Neural cell (in vitro differentiated cells): ENCODE measurements at regions not wholly inside any gene's neighbourhood (a gene's known extent, or its start where the extent isn't known, plus 50 kb on each side); places are given as distances from the start of the nearest gene placed in this dataset.

ENCODE experiments used
- H2AFZ ChIP-seq: fragments of 200-600, 300-800 bp; sonication (generic), shearing (Covaris generic); 2 replicates; pipeline ENCODE4 v1.6.0; 2014; ENCODE audit warnings: low read depth, mild to moderate bottlenecking, antibody characterized with exemption, low read length, moderate library complexity
- H3F3A ChIP-seq: fragments of 200-600 bp; shearing (Covaris generic); 2 replicates; pipeline ENCODE4 v1.6.1; 2016; ENCODE audit warnings: mild to moderate bottlenecking, moderate library complexity, mixed read lengths, antibody characterized with exemption, low read length; ENCODE audit not compliant: insufficient read depth, poor library complexity, severe bottlenecking
- H3K27ac ChIP-seq: fragments of 200-600, 300-800 bp; sonication (generic), shearing (Covaris generic); 2 replicates; pipeline ENCODE4 v1.5.1; 2014; ENCODE audit warnings: mild to moderate bottlenecking, low read length, moderate library complexity
- H3K27me3 ChIP-seq: fragments of 300-800, 200-600 bp; sonication (generic), shearing (Covaris generic); 2 replicates; pipeline ENCODE4 v1.6.0; 2014; ENCODE audit warnings: mild to moderate bottlenecking, low read depth, low read length, moderate library complexity; ENCODE audit not compliant: insufficient read depth
- H3K36me3 ChIP-seq: fragments of 300-800, 200-600 bp; sonication (generic), shearing (Covaris generic); 2 replicates; pipeline ENCODE4 v1.5.1; 2014; ENCODE audit warnings: mild to moderate bottlenecking, antibody characterized with exemption, low read length, moderate library complexity; ENCODE audit not compliant: insufficient read depth
- H3K4me2 ChIP-seq: fragments of 300-800, 200-600 bp; sonication (generic), shearing (Covaris generic); 2 replicates; pipeline ENCODE4 v1.6.0; 2014; ENCODE audit warnings: mild to moderate bottlenecking, low read length
- H3K4me3 ChIP-seq: fragments of 300-800, 200-600 bp; sonication (generic), shearing (Covaris generic); 2 replicates; pipeline ENCODE4 v1.5.1; 2014; ENCODE audit warnings: mild to moderate bottlenecking, low read length, moderate library complexity
- H3K79me2 ChIP-seq: fragments of 200-600 bp; shearing (Covaris generic); replicated peaks from 2 replicates; pipeline ENCODE4 v1.6.0; 2014; ENCODE audit warnings: mild to moderate bottlenecking, low read length, moderate library complexity; ENCODE audit not compliant: insufficient read depth
- H3K9ac ChIP-seq: fragments of 300-800, 200-600 bp; sonication (generic), shearing (Covaris generic); 2 replicates; pipeline ENCODE4 v1.6.1; 2016; ENCODE audit warnings: mild to moderate bottlenecking, low read length, mixed read lengths
- H3K9me2 ChIP-seq: fragments of 200-600 bp; shearing (Covaris generic); 2 replicates; pipeline ENCODE4 v1.6.1; 2016; ENCODE audit warnings: mild to moderate bottlenecking, low read length, mixed read lengths; ENCODE audit not compliant: insufficient read depth
- H3K9me3 ChIP-seq: fragments of 200-600, 300-800 bp; sonication (generic), shearing (Covaris generic); 2 replicates; pipeline ENCODE4 v1.6.1; 2016; ENCODE audit warnings: mild to moderate bottlenecking, mixed run types, low read length, moderate library complexity, mixed read lengths
- H4K20me1 ChIP-seq: fragments of 200-600 bp; shearing (Covaris generic); 2 replicates; pipeline ENCODE4 v1.6.1; 2016; ENCODE audit warnings: mild to moderate bottlenecking, mixed run types; ENCODE audit not compliant: insufficient read depth
- EP300 ChIP-seq: fragments of 450-650 bp; conservative IDR thresholded peaks from 2 replicates; pipeline ENCODE4 v1.6.1; 2014; ENCODE audit warnings: antibody characterized with exemption, mild to moderate bottlenecking, moderate library complexity; ENCODE audit not compliant: poor library complexity, severe bottlenecking
- EZH2 ChIP-seq: fragments of 200-600, 300-800 bp; shearing (Covaris generic), sonication (generic); IDR thresholded peaks from 2 replicates; pipeline ENCODE4 v1.6.1; 2014; ENCODE audit warnings: antibody characterized with exemption, low read length, borderline replicate concordance, mild to moderate bottlenecking; ENCODE audit not compliant: insufficient read depth, poor library complexity, severe bottlenecking
- MXI1 ChIP-seq: fragments of 450-650 bp; conservative IDR thresholded peaks from 2 replicates; pipeline ENCODE4 v1.6.1; 2014; ENCODE audit warnings: antibody characterized with exemption, mild to moderate bottlenecking; ENCODE audit not compliant: poor library complexity, severe bottlenecking
- POLR2AphosphoS5 ChIP-seq: IDR thresholded peaks from 2 replicates; pipeline ENCODE4 v1.6.1; 2012
- RAD21 ChIP-seq: fragments of 450-650 bp; conservative IDR thresholded peaks from 2 replicates; pipeline ENCODE4 v1.6.1; 2014; ENCODE audit warnings: antibody characterized with exemption, mild to moderate bottlenecking, moderate library complexity
- REST ChIP-seq: IDR thresholded peaks from 2 replicates; pipeline ENCODE4 v1.6.1; 2012; ENCODE audit warnings: borderline replicate concordance
- SMC3 ChIP-seq: fragments of 450-650 bp; conservative IDR thresholded peaks from 2 replicates; pipeline ENCODE4 v1.6.1; 2014; ENCODE audit warnings: antibody characterized with exemption, mild to moderate bottlenecking, moderate library complexity; ENCODE audit not compliant: poor library complexity
- TAF1 ChIP-seq: IDR thresholded peaks from 2 replicates; pipeline ENCODE4 v1.6.1; 2012; ENCODE audit warnings: low read depth
- TF ChIP-seq, protein P1 (sequence below): fragments of 450-650 bp; IDR thresholded peaks from 2 replicates; pipeline ENCODE4 v1.5.1; 2014; ENCODE audit warnings: antibody characterized with exemption, mild to moderate bottlenecking, moderate library complexity; ENCODE audit not compliant: poor library complexity, severe bottlenecking

GRCh38 chr5:27130587-27130986, 92.2 kb upstream of the CDH9 start:
- Histone ChIP-seq H3K36me3 (no peaks in the 10 kb centered on the region), H3K9me3 (no peaks in the 10 kb centered on the region), H3K4me3 (no peak overlapping the region), H3K9ac (no peak overlapping the region), H3K79me2 (no peaks in the 10 kb centered on the region), H4K20me1 (no peaks in the 10 kb centered on the region), H3K4me2 (no peak overlapping the region), H3K9me2 (no peaks in the 10 kb centered on the region), H3K27ac (no peak overlapping the region), H3F3A (no peaks in the 10 kb centered on the region), H3K27me3 (no peaks in the 10 kb centered on the region), H2AFZ (no peak overlapping the region)
- TF ChIP-seq, protein P1, sequence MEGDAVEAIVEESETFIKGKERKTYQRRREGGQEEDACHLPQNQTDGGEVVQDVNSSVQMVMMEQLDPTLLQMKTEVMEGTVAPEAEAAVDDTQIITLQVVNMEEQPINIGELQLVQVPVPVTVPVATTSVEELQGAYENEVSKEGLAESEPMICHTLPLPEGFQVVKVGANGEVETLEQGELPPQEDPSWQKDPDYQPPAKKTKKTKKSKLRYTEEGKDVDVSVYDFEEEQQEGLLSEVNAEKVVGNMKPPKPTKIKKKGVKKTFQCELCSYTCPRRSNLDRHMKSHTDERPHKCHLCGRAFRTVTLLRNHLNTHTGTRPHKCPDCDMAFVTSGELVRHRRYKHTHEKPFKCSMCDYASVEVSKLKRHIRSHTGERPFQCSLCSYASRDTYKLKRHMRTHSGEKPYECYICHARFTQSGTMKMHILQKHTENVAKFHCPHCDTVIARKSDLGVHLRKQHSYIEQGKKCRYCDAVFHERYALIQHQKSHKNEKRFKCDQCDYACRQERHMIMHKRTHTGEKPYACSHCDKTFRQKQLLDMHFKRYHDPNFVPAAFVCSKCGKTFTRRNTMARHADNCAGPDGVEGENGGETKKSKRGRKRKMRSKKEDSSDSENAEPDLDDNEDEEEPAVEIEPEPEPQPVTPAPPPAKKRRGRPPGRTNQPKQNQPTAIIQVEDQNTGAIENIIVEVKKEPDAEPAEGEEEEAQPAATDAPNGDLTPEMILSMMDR, result no peak
- peak; percentile 36 for TF ChIP-seq EP300
- no peak for TF ChIP-seq REST
- TF ChIP-seq SMC3, result no peak
- peak; percentile 28 for TF ChIP-seq POLR2AphosphoS5

DNA sequence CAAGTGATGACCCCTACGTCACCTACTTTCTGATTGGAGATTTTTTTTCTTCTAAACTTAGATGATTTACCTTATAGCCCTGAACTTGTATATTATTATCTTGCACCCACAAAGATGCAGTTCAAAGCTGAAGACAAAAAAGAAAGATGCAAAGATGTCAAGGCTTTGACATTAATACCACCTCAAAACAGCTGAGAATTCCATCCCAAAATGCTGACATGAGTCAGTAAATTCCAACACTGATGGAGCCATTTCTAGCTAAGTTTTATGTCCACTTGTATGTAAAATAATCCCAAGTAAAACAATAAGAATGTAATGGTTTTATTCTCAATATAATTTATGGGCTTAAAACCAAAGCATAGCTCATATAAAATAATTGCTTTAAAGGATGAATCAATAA, 91.5 kb upstream of the CDH9 start:
- Histone ChIP-seq H3K36me3 (no peaks in the 10 kb centered on the region), H3K9ac (no peak overlapping the region), H3K9me3 (no peaks in the 10 kb centered on the region), H3F3A (no peaks in the 10 kb centered on the region), H3K27ac (no peak overlapping the region), H4K20me1 (no peaks in the 10 kb centered on the region), H3K79me2 (no peaks in the 10 kb centered on the region), H3K4me2 (no peak overlapping the region), H3K9me2 (no peaks in the 10 kb centered on the region), H3K27me3 (no peaks in the 10 kb centered on the region), H2AFZ (no peak overlapping the region), H3K4me3 (no peak overlapping the region)
- TF ChIP-seq MXI1 (no peak), SMC3 (no peak), REST (no peak), EP300 (no peak), RAD21 (no peak), EZH2 (no peak), POLR2AphosphoS5 (no peak), TAF1 (no peak)
- TF ChIP-seq, protein P1, result no peak
